Colonic mucosa (tissue), 4 donors: ENCODE measurements at regions not wholly inside any gene's neighbourhood (a gene's known extent, or its start where the extent isn't known, plus 50 kb on each side); places are given as distances from the start of the nearest gene placed in this dataset.

Source experiments
- DNase-seq: peaks from one replicate; pipeline ENCODE4 v3.0.0-alpha.2; 2020
- H3K27ac ChIP-seq: fragments of 200-600 bp; one replicate; pipeline ENCODE4 v1.8.0; 2021
- H3K27me3 ChIP-seq: fragments of 200-600 bp; one replicate; pipeline ENCODE4 v1.8.0; 2021
- H3K36me3 ChIP-seq: fragments of 200-600 bp; one replicate; pipeline ENCODE4 v1.8.0; 2021
- H3K4me1 ChIP-seq: fragments of 200-600 bp; one replicate; pipeline ENCODE4 v1.8.0; 2021; ENCODE audit warnings: mild to moderate bottlenecking
- H3K4me3 ChIP-seq: fragments of 200-600 bp; one replicate; pipeline ENCODE4 v1.8.0; 2021
- H3K9ac ChIP-seq, 2 donors: one replicate each; pipeline ENCODE4 v1.7.0; 2013; ENCODE audit warnings: control low read depth in 2 of 2, low read depth in 2 of 2, low read length in 2 of 2
- H3K9me3 ChIP-seq: fragments of 200-600 bp; one replicate; pipeline ENCODE4 v1.8.0; 2021
- intact Hi-C: fragments of 100-400 bp; cut with DNase I; formaldehyde crosslinking; loops from one replicate; pipeline ENCODE4 v1.14.1; 2022
- TF ChIP-seq, protein P1 (sequence below): fragments of 200-600 bp; IDR thresholded peaks from one replicate; pipeline ENCODE4 v1.8.0; 2022; ENCODE audit warnings: antibody characterized with exemption, mild to moderate bottlenecking
- donor health status: healthy.
- donor health status: DM: no; HTN: no; CAD: no.
- donor health status: DM: no; HTN: no; CAD: no.

DNA sequence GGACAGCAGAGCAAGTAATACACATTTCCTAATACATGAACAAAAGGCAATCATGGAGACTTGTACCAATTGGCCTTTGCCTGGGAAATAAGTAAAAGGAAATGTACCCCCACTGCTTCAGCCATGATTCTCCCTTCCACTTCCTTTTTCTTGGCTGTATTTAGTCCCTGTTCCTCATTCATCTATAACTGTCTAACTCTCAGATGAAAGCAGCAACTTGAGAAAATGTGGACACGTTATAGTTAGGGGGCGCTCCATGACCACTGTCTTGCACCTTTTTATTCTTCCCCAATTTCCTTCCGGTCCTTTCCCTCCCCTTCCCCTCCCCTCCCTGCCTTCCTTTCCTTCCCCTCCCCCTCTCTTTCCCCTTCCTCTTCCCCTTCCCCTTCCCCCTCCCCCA, 61.3 kb upstream of the BARX2 start:
- DNase-seq, result no peak
- Histone ChIP-seq H3K9me3 (no peaks in the 10 kb centered on the region), H3K36me3 (no peaks in the 10 kb centered on the region), H3K4me3 (no peak overlapping the region), H3K4me1 (peaks cover 8% of the 10 kb centered on the region), H3K9ac (no peak overlapping the region), H3K27me3 (no peaks in the 10 kb centered on the region), H3K27ac (no peak overlapping the region)
- TF ChIP-seq, protein P1, sequence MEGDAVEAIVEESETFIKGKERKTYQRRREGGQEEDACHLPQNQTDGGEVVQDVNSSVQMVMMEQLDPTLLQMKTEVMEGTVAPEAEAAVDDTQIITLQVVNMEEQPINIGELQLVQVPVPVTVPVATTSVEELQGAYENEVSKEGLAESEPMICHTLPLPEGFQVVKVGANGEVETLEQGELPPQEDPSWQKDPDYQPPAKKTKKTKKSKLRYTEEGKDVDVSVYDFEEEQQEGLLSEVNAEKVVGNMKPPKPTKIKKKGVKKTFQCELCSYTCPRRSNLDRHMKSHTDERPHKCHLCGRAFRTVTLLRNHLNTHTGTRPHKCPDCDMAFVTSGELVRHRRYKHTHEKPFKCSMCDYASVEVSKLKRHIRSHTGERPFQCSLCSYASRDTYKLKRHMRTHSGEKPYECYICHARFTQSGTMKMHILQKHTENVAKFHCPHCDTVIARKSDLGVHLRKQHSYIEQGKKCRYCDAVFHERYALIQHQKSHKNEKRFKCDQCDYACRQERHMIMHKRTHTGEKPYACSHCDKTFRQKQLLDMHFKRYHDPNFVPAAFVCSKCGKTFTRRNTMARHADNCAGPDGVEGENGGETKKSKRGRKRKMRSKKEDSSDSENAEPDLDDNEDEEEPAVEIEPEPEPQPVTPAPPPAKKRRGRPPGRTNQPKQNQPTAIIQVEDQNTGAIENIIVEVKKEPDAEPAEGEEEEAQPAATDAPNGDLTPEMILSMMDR, result no peak
- intact Hi-C loops, result no loop called here

DNA sequence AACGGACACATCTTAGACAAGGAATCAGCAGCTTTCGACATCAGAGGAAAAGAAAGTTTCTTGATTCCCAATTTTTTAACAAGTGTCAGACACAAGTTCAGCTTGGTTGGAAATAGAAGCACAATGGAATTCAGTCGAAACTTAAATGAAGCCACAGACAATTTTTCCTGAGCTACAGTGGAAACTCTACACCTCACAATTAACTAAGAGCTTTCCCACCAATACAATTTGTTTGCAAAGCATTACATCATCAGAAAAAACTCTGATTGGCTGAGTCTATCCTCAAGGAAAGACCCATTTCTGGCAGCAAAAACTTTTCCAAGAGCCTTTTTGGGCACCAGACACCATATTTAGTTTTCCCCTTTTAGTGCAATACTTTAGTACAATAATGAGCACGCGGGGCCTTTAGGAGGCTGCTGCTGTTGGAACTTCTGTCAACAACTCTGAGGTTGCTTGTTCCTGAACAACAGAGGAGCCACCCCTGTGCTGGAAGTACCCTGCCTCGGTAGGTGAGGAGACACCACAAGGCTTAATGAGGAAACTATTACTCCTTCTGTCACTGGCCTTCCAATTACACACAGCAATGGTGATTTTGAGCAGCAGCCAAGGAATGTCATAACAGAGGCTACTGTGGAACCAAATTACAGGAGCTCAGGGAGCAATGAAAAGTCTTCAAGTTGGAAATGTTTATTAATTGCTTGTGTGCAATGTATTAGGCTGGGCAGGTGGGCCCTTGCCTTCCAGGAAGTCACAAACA, 61.9 kb upstream of the BARX2 start:
- Histone ChIP-seq H3K9ac (no peak overlapping the region), H3K36me3 (no peaks in the 10 kb centered on the region), H3K27me3 (no peaks in the 10 kb centered on the region), H3K4me1 (peaks cover 8% of the 10 kb centered on the region), H3K4me3 (no peak overlapping the region), H3K27ac (no peak overlapping the region), H3K9me3 (no peaks in the 10 kb centered on the region)
- intact Hi-C loops, result no loop called here
- no peak for DNase-seq
- TF ChIP-seq, protein P1, result no peak

DNA sequence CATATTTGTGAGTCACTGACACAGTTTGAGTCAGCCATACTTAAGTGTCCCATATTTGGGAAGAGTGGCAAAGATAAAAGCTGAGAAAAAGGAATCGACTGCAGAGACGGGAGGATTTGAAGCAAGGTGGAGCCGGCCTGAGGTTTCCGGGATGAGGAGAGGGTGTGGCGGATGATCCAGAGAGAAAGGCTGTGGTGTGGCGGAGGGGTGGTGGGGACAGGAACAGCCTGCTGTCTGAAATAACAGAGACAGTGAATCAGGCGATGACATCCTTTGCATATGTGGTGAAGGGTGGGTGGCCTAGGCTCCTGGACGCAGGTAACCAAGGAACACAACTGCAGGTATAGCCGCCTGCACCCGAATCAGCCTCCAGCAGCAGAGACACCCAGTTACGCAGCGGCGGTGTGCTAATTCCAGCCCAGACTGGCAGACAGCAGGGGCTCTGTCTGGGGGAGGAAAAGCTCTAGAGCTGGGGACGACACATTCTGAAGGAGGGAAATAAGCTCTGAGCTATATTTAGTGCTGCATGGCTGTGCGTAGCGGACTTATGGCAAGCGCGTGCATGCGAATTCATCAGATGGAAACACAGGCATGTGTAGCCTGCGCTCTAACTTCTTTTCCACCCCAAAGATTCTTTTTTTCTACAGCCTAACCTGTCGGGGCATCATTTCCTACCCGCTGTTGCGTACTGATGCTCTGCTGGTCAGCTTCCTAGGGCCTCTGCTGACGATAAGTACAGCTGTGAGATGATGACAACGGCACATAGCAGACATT, 62.7 kb upstream of the BARX2 start:
- Histone ChIP-seq H3K36me3 (no peaks in the 10 kb centered on the region), H3K27me3 (no peaks in the 10 kb centered on the region), H3K4me3 (no peak overlapping the region), H3K4me1 (peaks cover 8% of the 10 kb centered on the region), H3K9ac (no peak overlapping the region), H3K27ac (no peak overlapping the region), H3K9me3 (no peaks in the 10 kb centered on the region)
- DNase-seq, result no peak
- intact Hi-C loops, result no loop called here
- TF ChIP-seq, protein P1, result no peak

DNA sequence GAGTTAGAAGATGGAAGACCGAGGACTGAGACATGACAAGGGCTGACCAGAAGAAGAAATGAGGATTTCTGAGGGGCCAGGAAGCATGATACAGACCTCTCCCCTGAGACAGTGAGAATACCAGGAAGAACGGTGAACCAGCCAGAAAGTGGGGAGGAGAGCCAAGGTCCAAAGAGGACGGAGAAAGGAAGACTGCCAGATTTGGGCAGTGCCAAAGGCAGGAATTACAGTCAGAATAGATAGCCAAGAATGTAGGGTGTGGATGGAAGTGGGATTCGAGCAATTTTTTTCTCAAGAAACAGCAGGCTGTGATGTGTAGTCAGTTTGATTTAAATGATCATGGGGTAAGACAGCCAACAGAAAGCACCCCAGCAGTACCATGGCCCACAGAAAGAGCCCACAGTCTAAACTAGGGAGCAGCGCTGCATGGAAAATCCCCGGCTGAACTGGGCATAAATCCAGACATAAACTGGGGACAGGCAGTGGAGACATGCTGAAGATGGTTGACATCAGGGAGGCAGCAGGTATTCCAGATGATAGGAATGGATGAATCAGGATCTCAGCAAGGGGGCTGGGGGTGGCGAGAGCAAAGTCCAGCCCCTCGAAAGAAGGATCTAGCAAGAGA, 67.3 kb upstream of the BARX2 start:
- H3K36me3 ChIP-seq, result no peaks in the 10 kb centered on the region
- H3K4me3 ChIP-seq, result no peak overlapping the region
- TF ChIP-seq, protein P1, result no peak
- H3K9ac ChIP-seq, result no peak overlapping the region
- no peak for DNase-seq
- intact Hi-C loops, result no loop called here
- no peaks in the 10 kb centered on the region for H3K27me3 ChIP-seq
- H3K4me1 ChIP-seq, result no peaks in the 10 kb centered on the region
- no peaks in the 10 kb centered on the region for H3K9me3 ChIP-seq
- H3K27ac ChIP-seq, result no peak overlapping the region

DNA sequence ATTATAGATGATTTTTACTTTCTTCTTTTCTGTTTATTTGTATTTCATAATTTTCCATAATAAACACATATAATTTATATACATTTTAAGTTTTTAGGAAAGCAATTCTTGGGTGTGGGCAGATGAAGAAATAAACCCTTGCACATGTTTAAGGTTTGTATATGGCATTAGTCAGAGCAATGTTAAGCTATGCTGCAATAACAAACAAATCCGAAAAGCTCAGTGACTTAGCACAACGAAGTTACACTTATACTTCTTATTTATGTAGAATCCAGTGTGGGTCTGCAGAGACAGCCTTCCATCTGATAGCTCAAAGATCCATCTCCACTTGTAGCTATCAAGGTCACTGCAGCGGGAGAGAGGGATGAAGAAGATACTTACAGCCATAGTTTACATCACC, 68.5 kb upstream of the BARX2 start:
- intact Hi-C loops, result no loop called here
- no peak overlapping the region for H3K4me3 ChIP-seq
- H3K9ac ChIP-seq, result no peak overlapping the region
- no peak overlapping the region for H3K27ac ChIP-seq
- DNase-seq, result no peak
- no peaks in the 10 kb centered on the region for H3K36me3 ChIP-seq
- H3K4me1 ChIP-seq, result no peaks in the 10 kb centered on the region
- no peaks in the 10 kb centered on the region for H3K9me3 ChIP-seq
- H3K27me3 ChIP-seq, result no peaks in the 10 kb centered on the region
- TF ChIP-seq, protein P1, result no peak
